ENCODE measurements at regions not wholly inside any gene's neighbourhood (a gene's known extent, or its start where the extent isn't known, plus 50 kb on each side); places are given as distances from the start of the nearest gene placed in this dataset.

DNA sequence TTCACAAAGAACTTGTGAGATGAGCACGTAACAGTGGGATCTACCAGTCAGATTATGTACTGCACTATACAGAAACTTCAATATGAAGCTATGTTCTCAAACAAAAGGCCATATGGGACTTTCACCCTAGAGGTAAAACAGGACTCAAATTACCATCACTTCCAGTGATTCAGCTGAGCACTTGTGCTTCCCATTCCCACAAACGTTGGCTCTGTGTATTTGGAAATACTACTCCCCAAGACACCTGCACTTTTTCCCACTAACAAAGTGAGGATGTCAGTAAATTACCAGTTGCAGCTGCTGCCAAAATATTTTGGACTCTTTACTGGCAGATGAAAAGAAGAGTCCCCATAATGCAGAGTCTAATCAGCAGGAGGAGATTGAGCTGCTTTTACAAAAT, 1570.1 kb downstream of the SI start:
- no peak for ATAC-seq
- TF ChIP-seq SNAI2 (CRISPR knock-in tag; IDR thresholded peaks at IDR 0.05) (no peak), TOX (CRISPR knock-in tag; IDR thresholded peaks at IDR 0.05; ENCODE audit: borderline replicate concordance) (no peak), BACH2 (CRISPR knock-in tag; IDR thresholded peaks at IDR 0.05; ENCODE audit: borderline replicate concordance) (no peak), ISL1 (CRISPR knock-in tag; IDR thresholded peaks at IDR 0.05) (no peak), TCF4 (CRISPR knock-in tag; IDR thresholded peaks at IDR 0.05; ENCODE audit: borderline replicate concordance) (no peak), ZC3H10 (CRISPR knock-in tag; IDR thresholded peaks at IDR 0.05) (no peak), ZFP3 (CRISPR knock-in tag; IDR thresholded peaks at IDR 0.05) (no peak), PPARA (CRISPR knock-in tag; IDR thresholded peaks at IDR 0.05; ENCODE audit: borderline replicate concordance) (no peak), RARB (CRISPR knock-in tag; IDR thresholded peaks at IDR 0.05) (no peak), ZFP30 (CRISPR knock-in tag; IDR thresholded peaks at IDR 0.05) (no peak), OSR1 (CRISPR knock-in tag; IDR thresholded peaks at IDR 0.05) (no peak), ZNF565 (CRISPR knock-in tag; conservative IDR thresholded peaks at IDR 0.05; ENCODE audit: low read depth) (no peak), ZNF8 (CRISPR knock-in tag; IDR thresholded peaks at IDR 0.05) (no peak), CSDC2 (CRISPR knock-in tag; IDR thresholded peaks at IDR 0.05) (no peak), ARNTL (CRISPR knock-in tag; IDR thresholded peaks at IDR 0.05; ENCODE audit: borderline replicate concordance, low read depth) (no peak)
- TF ChIP-seq, protein P1, sequence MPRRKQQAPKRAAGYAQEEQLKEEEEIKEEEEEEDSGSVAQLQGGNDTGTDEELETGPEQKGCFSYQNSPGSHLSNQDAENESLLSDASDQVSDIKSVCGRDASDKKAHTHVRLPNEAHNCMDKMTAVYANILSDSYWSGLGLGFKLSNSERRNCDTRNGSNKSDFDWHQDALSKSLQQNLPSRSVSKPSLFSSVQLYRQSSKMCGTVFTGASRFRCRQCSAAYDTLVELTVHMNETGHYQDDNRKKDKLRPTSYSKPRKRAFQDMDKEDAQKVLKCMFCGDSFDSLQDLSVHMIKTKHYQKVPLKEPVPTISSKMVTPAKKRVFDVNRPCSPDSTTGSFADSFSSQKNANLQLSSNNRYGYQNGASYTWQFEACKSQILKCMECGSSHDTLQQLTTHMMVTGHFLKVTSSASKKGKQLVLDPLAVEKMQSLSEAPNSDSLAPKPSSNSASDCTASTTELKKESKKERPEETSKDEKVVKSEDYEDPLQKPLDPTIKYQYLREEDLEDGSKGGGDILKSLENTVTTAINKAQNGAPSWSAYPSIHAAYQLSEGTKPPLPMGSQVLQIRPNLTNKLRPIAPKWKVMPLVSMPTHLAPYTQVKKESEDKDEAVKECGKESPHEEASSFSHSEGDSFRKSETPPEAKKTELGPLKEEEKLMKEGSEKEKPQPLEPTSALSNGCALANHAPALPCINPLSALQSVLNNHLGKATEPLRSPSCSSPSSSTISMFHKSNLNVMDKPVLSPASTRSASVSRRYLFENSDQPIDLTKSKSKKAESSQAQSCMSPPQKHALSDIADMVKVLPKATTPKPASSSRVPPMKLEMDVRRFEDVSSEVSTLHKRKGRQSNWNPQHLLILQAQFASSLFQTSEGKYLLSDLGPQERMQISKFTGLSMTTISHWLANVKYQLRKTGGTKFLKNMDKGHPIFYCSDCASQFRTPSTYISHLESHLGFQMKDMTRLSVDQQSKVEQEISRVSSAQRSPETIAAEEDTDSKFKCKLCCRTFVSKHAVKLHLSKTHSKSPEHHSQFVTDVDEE (CRISPR knock-in tag; IDR thresholded peaks at IDR 0.05): no peak
- TF ChIP-seq, protein P2, sequence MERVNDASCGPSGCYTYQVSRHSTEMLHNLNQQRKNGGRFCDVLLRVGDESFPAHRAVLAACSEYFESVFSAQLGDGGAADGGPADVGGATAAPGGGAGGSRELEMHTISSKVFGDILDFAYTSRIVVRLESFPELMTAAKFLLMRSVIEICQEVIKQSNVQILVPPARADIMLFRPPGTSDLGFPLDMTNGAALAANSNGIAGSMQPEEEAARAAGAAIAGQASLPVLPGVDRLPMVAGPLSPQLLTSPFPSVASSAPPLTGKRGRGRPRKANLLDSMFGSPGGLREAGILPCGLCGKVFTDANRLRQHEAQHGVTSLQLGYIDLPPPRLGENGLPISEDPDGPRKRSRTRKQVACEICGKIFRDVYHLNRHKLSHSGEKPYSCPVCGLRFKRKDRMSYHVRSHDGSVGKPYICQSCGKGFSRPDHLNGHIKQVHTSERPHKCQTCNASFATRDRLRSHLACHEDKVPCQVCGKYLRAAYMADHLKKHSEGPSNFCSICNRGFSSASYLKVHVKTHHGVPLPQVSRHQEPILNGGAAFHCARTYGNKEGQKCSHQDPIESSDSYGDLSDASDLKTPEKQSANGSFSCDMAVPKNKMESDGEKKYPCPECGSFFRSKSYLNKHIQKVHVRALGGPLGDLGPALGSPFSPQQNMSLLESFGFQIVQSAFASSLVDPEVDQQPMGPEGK (CRISPR knock-in tag; IDR thresholded peaks at IDR 0.05; ENCODE audit: borderline replicate concordance): no peak
- TF ChIP-seq, protein P3, sequence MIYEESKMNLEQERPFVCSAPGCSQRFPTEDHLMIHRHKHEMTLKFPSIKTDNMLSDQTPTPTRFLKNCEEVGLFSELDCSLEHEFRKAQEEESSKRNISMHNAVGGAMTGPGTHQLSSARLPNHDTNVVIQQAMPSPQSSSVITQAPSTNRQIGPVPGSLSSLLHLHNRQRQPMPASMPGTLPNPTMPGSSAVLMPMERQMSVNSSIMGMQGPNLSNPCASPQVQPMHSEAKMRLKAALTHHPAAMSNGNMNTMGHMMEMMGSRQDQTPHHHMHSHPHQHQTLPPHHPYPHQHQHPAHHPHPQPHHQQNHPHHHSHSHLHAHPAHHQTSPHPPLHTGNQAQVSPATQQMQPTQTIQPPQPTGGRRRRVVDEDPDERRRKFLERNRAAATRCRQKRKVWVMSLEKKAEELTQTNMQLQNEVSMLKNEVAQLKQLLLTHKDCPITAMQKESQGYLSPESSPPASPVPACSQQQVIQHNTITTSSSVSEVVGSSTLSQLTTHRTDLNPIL (CRISPR knock-in tag; IDR thresholded peaks at IDR 0.05; ENCODE audit: low read depth): no peak
- TF ChIP-seq, protein P4, sequence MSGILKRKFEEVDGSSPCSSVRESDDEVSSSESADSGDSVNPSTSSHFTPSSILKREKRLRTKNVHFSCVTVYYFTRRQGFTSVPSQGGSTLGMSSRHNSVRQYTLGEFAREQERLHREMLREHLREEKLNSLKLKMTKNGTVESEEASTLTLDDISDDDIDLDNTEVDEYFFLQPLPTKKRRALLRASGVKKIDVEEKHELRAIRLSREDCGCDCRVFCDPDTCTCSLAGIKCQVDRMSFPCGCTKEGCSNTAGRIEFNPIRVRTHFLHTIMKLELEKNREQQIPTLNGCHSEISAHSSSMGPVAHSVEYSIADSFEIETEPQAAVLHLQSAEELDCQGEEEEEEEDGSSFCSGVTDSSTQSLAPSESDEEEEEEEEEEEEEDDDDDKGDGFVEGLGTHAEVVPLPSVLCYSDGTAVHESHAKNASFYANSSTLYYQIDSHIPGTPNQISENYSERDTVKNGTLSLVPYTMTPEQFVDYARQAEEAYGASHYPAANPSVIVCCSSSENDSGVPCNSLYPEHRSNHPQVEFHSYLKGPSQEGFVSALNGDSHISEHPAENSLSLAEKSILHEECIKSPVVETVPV (CRISPR knock-in tag; IDR thresholded peaks at IDR 0.05): no peak
- TF ChIP-seq, protein P5, sequence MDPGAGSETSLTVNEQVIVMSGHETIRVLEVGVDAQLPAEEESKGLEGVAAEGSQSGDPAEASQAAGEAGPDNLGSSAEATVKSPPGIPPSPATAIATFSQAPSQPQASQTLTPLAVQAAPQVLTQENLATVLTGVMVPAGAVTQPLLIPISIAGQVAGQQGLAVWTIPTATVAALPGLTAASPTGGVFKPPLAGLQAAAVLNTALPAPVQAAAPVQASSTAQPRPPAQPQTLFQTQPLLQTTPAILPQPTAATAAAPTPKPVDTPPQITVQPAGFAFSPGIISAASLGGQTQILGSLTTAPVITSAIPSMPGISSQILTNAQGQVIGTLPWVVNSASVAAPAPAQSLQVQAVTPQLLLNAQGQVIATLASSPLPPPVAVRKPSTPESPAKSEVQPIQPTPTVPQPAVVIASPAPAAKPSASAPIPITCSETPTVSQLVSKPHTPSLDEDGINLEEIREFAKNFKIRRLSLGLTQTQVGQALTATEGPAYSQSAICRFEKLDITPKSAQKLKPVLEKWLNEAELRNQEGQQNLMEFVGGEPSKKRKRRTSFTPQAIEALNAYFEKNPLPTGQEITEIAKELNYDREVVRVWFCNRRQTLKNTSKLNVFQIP (CRISPR knock-in tag; IDR thresholded peaks at IDR 0.05; ENCODE audit: borderline replicate concordance, low read depth): no peak

DNA sequence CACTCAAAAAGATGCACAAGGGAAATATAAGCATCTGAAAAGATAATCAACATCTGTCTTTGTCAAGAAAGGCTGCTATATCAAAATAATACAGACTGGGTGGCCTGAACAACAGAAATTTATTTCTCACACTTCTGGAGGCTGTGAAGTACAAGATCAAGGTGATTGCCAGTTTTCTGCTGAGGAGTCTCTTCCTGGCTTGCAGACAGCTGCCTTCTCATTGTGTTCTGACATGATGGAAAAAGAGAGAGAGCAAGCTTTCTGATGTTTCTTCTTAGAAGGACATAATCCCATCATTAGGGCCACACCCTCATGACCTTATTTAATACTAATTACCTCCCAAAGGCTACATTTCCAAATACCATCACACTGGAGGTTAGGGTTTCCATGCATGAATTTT, 1573.3 kb downstream of the SI start:
- TF ChIP-seq, protein P2 (CRISPR knock-in tag; IDR thresholded peaks at IDR 0.05; ENCODE audit: borderline replicate concordance): no peak
- no peak for TF ChIP-seq ZFP3 (CRISPR knock-in tag; IDR thresholded peaks at IDR 0.05)
- TF ChIP-seq ZNF565 (CRISPR knock-in tag; conservative IDR thresholded peaks at IDR 0.05; ENCODE audit: low read depth): no peak
- TF ChIP-seq BACH2 (CRISPR knock-in tag; IDR thresholded peaks at IDR 0.05; ENCODE audit: borderline replicate concordance): no peak
- no peak for TF ChIP-seq TOX (CRISPR knock-in tag; IDR thresholded peaks at IDR 0.05; ENCODE audit: borderline replicate concordance)
- TF ChIP-seq, protein P4 (CRISPR knock-in tag; IDR thresholded peaks at IDR 0.05): no peak
- no peak for TF ChIP-seq PPARA (CRISPR knock-in tag; IDR thresholded peaks at IDR 0.05; ENCODE audit: borderline replicate concordance)
- TF ChIP-seq, protein P1 (CRISPR knock-in tag; IDR thresholded peaks at IDR 0.05): no peak
- no peak for TF ChIP-seq RARB (CRISPR knock-in tag; IDR thresholded peaks at IDR 0.05)
- TF ChIP-seq OSR1 (CRISPR knock-in tag; IDR thresholded peaks at IDR 0.05): no peak
- TF ChIP-seq TCF4 (CRISPR knock-in tag; IDR thresholded peaks at IDR 0.05; ENCODE audit: borderline replicate concordance): no peak
- TF ChIP-seq ESRRG (CRISPR knock-in tag; IDR thresholded peaks at IDR 0.05): no peak
- no peak for TF ChIP-seq ZNF70 (CRISPR knock-in tag; IDR thresholded peaks at IDR 0.05)
- no peak for TF ChIP-seq ISL1 (CRISPR knock-in tag; IDR thresholded peaks at IDR 0.05)
- TF ChIP-seq ZC3H10 (CRISPR knock-in tag; IDR thresholded peaks at IDR 0.05): no peak
- no peak for TF ChIP-seq ARNTL (CRISPR knock-in tag; IDR thresholded peaks at IDR 0.05; ENCODE audit: borderline replicate concordance, low read depth)
- TF ChIP-seq ZFP30 (CRISPR knock-in tag; IDR thresholded peaks at IDR 0.05): no peak
- TF ChIP-seq SNAI2 (CRISPR knock-in tag; IDR thresholded peaks at IDR 0.05): no peak
- ATAC-seq: no peak
